Fibroblast of gingiva (primary cell): ENCODE measurements at regions not wholly inside any gene's neighbourhood (a gene's known extent, or its start where the extent isn't known, plus 50 kb on each side); places are given as distances from the start of the nearest gene placed in this dataset.

ENCODE experiments used
- DNase-seq: peaks from one replicate; pipeline ENCODE4 v3.0.0-alpha.2; 2011; ENCODE audit warnings: low read depth

- no peak for DNase-seq
Observed at GRCh38 chr18:29664278-29665036, 1378.1 kb downstream of the DSC3 start.

DNA sequence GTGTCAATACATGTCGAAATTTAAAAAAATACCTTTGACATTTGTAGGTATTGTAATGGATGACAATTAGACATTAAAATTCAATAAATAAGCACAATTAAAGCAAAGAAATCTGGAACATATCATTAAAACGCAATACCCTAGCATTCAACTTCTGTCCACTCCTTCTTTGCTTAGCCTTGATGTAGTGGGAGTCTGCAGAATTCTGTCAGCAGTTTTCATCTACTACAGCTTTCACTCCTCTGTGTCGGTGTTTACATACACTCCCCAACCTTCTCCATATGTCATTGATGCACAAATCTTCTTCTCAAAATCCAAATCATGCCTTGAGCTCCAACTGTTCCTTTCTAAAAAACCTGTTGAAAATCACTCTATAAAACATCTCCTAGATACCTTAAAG is 1380.6 kb downstream of the DSC3 start:
- DNase-seq, result no peak

DNA sequence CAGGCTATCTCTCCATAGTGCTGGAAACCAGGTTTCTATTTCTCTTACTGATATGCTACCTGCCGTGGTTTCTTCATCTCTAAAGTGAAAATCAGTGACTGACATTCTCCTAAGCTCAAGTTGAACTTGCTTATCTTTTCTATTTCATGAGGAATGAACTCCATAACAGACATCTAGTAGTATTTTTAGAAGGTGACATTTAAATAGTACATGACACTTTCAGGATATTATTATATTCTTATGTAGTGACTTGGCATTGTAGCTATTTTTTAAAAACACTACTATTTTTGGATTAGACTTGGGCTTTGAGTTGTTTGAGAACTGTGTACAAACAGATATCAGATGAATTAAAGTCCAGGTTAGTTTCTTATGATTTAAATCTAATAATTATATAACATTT is 1381.8 kb downstream of the DSC3 start:
- no peak for DNase-seq

- no peak for DNase-seq
Observed at GRCh38 chr18:29653671-29654215, 1388.8 kb downstream of the DSC3 start.

GRCh38 chr18:29652797-29653196 is 1389.7 kb downstream of the DSC3 start:
- DNase-seq, result no peak

DNA sequence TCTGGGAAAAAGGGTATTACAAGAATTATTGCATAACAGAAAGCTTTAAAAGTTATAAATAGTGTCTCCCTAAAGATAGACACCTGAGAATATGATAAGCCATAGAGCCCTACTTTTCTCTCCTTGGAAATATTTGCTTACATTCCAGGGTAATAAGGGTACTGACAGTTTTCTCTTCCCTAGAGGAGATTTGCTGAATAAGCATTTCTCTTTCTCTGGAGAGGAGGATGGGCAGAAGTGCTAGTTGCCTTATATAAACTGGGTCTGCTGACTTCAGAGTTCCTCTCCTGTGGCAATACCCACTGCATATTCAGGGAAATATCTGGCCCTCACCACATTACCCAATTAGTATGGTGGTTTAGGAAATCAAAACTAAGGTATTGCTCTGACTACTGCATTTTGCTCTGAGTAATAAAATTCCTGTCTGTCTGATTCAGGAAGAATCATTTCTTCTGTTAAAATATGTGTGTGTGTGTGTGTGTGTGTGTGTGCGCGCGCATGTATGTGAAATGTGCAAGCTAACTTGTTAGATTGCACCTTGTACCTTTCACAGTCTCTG is 1391.3 kb downstream of the DSC3 start:
- peak; percentile 24 for DNase-seq

DNA sequence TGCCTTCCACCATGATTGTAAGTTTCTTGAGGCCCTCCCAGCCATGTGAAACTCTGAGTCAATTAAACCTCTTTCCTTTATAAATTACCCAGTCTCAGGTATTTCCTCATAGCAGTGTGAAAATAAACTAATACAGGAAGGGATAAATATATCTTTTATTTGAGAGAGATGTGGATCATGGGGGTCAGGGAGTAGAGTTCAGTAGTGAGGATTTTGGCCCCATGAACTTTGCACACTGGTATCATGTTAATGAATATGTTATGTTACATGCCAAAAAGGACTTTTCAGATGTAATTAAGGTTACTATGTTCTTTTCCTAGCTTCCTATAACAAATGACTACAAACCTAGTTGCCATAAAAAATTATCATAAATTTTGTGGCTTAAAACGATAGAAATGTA is 1393.7 kb downstream of the DSC3 start:
- DNase-seq, result no peak

- no peak for DNase-seq
Observed at GRCh38 chr18:29647700-29648099, 1394.8 kb downstream of the DSC3 start.

GRCh38 chr18:29644276-29644675 is 1398.3 kb downstream of the DSC3 start:
- no peak for DNase-seq

DNA sequence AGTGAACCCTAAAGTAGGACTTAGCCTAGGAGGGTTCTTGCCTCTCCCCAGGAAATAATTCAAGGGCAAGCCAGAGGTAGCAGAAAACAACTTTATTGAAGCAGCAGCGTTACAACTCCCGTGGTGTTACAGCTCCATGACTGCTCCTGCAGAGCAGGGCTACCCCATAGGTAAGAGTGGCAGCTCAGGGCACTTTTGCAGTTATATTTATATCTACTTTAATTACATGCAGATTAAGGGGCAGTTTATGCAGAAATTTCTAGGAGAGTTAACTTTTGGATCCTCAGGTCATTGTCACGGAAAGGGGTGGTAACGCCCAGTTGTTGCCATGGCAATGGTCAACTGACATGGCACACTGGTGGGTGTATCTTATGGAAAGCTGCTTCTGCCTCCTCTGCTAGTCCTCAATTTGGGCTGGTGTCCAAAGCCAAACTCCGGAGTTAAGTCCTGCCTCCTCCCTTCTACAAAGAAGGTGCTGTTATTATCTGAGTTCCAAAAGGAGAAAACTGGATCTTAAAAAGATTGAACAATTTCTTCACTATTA is 1413.0 kb downstream of the DSC3 start:
- DNase-seq, result no peak

GRCh38 chr18:29626094-29626493 is 1416.4 kb downstream of the DSC3 start:
- DNase-seq, result no peak

DNA sequence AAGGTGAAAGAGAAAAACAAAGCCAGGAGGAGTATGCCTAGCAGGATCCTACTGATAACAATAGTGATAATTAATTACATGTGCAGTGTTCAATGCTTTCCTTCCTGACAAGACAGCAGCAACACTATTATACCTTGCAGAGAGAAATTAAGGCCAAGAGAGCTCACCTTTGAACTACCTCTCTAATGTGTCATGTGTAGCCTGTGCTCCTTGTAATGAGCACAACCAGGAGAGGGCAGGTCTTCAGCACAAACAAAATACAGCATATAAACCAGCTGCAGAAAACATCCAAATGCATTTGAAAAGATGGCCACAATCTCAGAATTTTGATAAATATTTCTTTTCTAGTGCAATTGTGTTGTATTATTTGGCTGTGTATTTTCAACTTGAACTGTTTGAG is 1425.7 kb downstream of the DSC3 start:
- DNase-seq, result no peak

- DNase-seq, result no peak
Observed at GRCh38 chr18:29608982-29609381, 1432.1 kb upstream of the CDH2 start.

DNA sequence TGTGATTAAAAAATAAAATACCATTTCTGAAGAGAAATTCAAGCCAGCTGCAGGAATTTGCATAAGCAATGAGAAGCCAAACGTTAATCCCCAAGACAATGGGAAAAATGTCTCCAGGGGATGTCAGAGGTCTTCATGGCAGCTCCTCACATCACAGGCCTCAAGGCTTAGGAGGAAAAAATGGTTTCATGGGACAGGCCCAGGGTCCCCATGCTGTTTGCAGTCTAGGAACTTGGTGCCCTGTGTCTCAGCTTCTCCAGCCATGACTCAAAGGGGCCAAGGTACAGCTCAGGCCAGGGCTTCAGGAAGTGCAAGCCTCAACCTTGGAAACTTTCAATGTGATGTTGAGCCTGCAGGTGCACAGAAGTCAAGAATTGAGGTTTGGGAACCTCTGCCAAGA is 1428.4 kb upstream of the CDH2 start:
- DNase-seq, result no peak

DNA sequence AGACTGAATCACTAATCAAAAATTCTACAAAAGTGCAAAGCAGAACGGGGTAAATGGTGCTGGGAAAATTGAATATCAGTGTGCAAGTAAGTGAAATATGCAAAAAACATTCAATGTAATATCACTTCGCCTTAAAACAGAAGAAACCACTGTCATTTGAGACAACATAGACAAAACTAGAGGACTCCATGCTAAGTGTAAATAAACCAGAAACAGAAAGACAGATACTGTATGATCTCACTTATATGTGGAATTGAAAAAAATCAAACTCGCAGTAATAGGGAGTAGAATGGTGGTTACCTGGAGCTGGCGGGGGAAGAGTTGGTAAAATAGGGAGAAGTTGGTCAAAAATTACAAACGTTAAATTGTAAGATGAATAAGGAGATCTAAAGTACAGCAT is 1420.0 kb upstream of the CDH2 start:
- no peak for DNase-seq

DNA sequence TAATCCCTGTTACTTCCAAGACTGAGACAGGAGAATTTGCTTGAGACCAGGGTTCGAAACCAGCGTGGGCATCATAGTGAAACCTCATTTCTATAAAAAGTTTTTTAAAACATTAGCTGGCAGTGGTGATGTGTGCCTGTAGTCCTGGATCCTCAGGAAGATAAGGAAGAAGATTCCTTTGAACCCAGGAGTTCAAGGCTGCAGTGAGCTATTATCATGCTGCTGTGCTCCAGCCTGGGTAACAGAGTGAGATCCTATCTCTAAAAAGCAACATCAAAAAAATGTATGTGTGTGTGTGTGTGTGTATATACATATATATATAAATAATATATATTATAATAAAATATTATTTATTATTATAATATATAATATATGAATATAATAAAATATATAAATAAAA is 1417.6 kb upstream of the CDH2 start:
- no peak for DNase-seq

- no peak for DNase-seq
Observed at GRCh38 chr18:29588446-29589100, 1411.6 kb upstream of the CDH2 start.

- no peak for DNase-seq
Observed at GRCh38 chr18:29586210-29586609, 1409.3 kb upstream of the CDH2 start.

DNA sequence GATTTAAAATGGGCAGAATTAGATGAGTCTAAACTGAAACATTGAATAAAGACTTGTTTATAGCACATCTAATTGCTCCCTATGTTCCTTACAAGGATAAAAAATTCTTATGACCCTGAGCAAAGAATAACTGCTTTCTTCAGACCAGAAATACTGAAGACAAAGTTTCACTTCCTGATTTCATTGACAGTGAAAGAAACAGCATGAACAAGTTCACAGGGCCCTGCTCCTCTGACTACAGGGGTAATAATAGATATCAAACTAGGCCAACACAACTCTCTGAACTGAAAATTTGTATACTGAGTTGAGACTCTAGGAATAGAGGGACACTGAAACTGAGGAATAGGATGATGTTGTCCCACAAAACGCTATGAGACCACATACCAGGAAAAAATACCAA is 1383.3 kb upstream of the CDH2 start:
- DNase-seq, result no peak

- DNase-seq, result no peak
Observed at GRCh38 chr18:29556070-29556469, 1379.1 kb upstream of the CDH2 start.

GRCh38 chr18:29549759-29550158 is 1372.8 kb upstream of the CDH2 start:
- no peak for DNase-seq

GRCh38 chr18:29547626-29548025 is 1370.7 kb upstream of the CDH2 start:
- DNase-seq, result no peak

GRCh38 chr18:29540548-29540947 is 1363.6 kb upstream of the CDH2 start:
- DNase-seq, result no peak
